ENCODE measurements at regions not wholly inside any gene's neighbourhood (a gene's known extent, or its start where the extent isn't known, plus 50 kb on each side); places are given as distances from the start of the nearest gene placed in this dataset.
"Not testable (repeated sequence)": the region's sequence is repeated elsewhere in the genome, so short reads cannot be mapped to it uniquely, and the experiment has no call there.

DNA sequence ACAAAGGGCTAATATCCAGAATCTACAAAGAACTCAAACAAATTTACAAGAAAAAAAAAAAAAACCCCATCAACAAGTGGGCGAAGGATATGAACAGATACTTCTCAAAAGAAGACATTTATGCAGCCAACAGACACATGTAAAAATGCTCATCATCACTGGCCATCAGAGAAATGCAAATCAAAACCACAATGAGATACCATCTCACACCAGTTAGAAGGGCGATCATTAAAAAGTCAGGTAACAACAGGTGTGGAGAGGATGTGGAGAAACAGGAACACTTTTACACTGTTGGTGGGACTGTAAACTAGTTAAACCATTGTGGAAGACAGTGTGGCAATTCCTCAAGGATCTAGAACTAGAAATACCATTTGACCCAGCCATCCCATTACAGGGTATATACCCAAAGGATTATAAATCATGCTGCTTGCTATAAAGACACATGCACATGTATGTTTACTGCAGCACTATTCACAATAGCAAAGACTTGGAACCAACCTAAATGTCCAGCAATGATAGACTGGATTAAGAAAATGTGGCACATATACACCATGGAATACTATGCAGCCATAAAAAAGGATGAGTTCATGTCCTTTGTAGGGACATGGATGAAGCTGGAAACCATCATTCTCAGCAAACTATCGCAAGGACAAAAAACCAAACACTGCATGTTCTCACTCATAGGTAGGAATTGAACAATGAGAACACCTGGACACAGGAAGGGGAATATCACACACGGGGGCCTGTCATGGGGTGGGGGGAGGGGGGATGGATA, 222.4 kb upstream of the RUNX1 start:
- TF ChIP-seq POLR2A (IDR thresholded peaks at IDR 0.05; ENCODE audit: low read length); GATA1 (IDR thresholded peaks at IDR 0.05; ENCODE audit: low read depth, low read length): not testable (repeated sequence)

Data from erythroblast (primary cell).